ENCODE measurements at regions not wholly inside any gene's neighbourhood (a gene's known extent, or its start where the extent isn't known, plus 50 kb on each side); places are given as distances from the start of the nearest gene placed in this dataset.

GRCh38 chr7:69228212-69228811 lies 370.0 kb upstream of the AUTS2 start:
- DNase-seq (ENCODE audit: extremely low read depth, insufficient read length): no peak
- Histone ChIP-seq H3K36me3 (ENCODE audit: control insufficient read depth, insufficient read depth, low read length) (no peaks in the 10 kb centered on the region), H3K4me3 (replicated peaks; ENCODE audit: low read depth, low read length) (no peak overlapping the region), H3K27me3 (replicated peaks; ENCODE audit: control insufficient read depth, insufficient read depth, low read length) (no peaks in the 10 kb centered on the region)
- no peak for TF ChIP-seq CTCF (IDR thresholded peaks at IDR 0.05; ENCODE audit: insufficient read depth, low read length, poor library complexity, severe bottlenecking)

- Histone ChIP-seq H3K4me3 (replicated peaks; ENCODE audit: low read depth, low read length) (no peak overlapping the region), H3K27me3 (replicated peaks; ENCODE audit: control insufficient read depth, insufficient read depth, low read length) (no peaks in the 10 kb centered on the region), H3K36me3 (ENCODE audit: control insufficient read depth, insufficient read depth, low read length) (no peaks in the 10 kb centered on the region)
- no peak for DNase-seq (ENCODE audit: extremely low read depth, insufficient read length)
- TF ChIP-seq CTCF (IDR thresholded peaks at IDR 0.05; ENCODE audit: insufficient read depth, low read length, poor library complexity, severe bottlenecking): no peak
Observed at GRCh38 chr7:69232445-69233376, 365.6 kb upstream of the AUTS2 start.

- no peak for DNase-seq (ENCODE audit: extremely low read depth, insufficient read length)
- Histone ChIP-seq H3K27me3 (replicated peaks; ENCODE audit: control insufficient read depth, insufficient read depth, low read length) (no peaks in the 10 kb centered on the region), H3K36me3 (ENCODE audit: control insufficient read depth, insufficient read depth, low read length) (no peaks in the 10 kb centered on the region), H3K4me3 (replicated peaks; ENCODE audit: low read depth, low read length) (no peak overlapping the region)
- no peak for TF ChIP-seq CTCF (IDR thresholded peaks at IDR 0.05; ENCODE audit: insufficient read depth, low read length, poor library complexity, severe bottlenecking)
Observed at GRCh38 chr7:69237541-69237940, 360.7 kb upstream of the AUTS2 start.

- no peak for DNase-seq (ENCODE audit: extremely low read depth, insufficient read length)
- Histone ChIP-seq H3K36me3 (ENCODE audit: control insufficient read depth, insufficient read depth, low read length) (no peaks in the 10 kb centered on the region), H3K4me3 (replicated peaks; ENCODE audit: low read depth, low read length) (no peak overlapping the region), H3K27me3 (replicated peaks; ENCODE audit: control insufficient read depth, insufficient read depth, low read length) (no peaks in the 10 kb centered on the region)
- TF ChIP-seq CTCF (IDR thresholded peaks at IDR 0.05; ENCODE audit: insufficient read depth, low read length, poor library complexity, severe bottlenecking): no peak
Observed at GRCh38 chr7:69243016-69243415, 355.3 kb upstream of the AUTS2 start.

GRCh38 chr7:69244701-69245100 lies 353.6 kb upstream of the AUTS2 start:
- no peaks in the 10 kb centered on the region for H3K27me3 ChIP-seq (replicated peaks; ENCODE audit: control insufficient read depth, insufficient read depth, low read length)
- DNase-seq (ENCODE audit: extremely low read depth, insufficient read length): no peak
- H3K36me3 ChIP-seq (ENCODE audit: control insufficient read depth, insufficient read depth, low read length): no peaks in the 10 kb centered on the region
- H3K4me3 ChIP-seq (replicated peaks; ENCODE audit: low read depth, low read length): no peak overlapping the region
- TF ChIP-seq CTCF (IDR thresholded peaks at IDR 0.05; ENCODE audit: insufficient read depth, low read length, poor library complexity, severe bottlenecking): no peak

Data from GM06990 (cell line).